Osteocyte (in vitro differentiated cells): ENCODE measurements at regions not wholly inside any gene's neighbourhood (a gene's known extent, or its start where the extent isn't known, plus 50 kb on each side); places are given as distances from the start of the nearest gene placed in this dataset.

Experiments
- DNase-seq: peaks from one replicate; pipeline ENCODE4 v3.0.0; 2021; ENCODE audit warnings: mixed read lengths; ENCODE audit not compliant: unreplicated experiment; ENCODE audit errors: extremely low spot score
- H3K27ac Mint-ChIP-seq: one replicate; pipeline ENCODE4 v1.8.0; 2021; ENCODE audit warnings: mild to moderate bottlenecking, mixed read lengths; ENCODE audit not compliant: unreplicated experiment
- H3K27me3 Mint-ChIP-seq: one replicate; pipeline ENCODE4 v1.8.0; 2021; ENCODE audit warnings: mixed read lengths; ENCODE audit not compliant: unreplicated experiment
- H3K36me3 Mint-ChIP-seq: one replicate; pipeline ENCODE4 v1.8.0; 2021; ENCODE audit warnings: mixed read lengths; ENCODE audit not compliant: unreplicated experiment
- H3K4me1 Mint-ChIP-seq: one replicate; pipeline ENCODE4 v1.8.0; 2021; ENCODE audit warnings: mixed read lengths; ENCODE audit not compliant: unreplicated experiment
- H3K4me3 Mint-ChIP-seq: one replicate; pipeline ENCODE4 v1.8.0; 2021; ENCODE audit warnings: mild to moderate bottlenecking, moderate library complexity, mixed read lengths; ENCODE audit not compliant: unreplicated experiment
- H3K9me3 Mint-ChIP-seq: one replicate; pipeline ENCODE4 v1.8.0; 2021; ENCODE audit warnings: mixed read lengths; ENCODE audit not compliant: unreplicated experiment
- CTCF ChIP-seq: fragments of 200-600 bp; sonication (generic); IDR thresholded peaks from 2 replicates; pipeline ENCODE4 v1.5.0; 2021; ENCODE audit warnings: antibody characterized with exemption, mild to moderate bottlenecking, moderate library complexity

DNA sequence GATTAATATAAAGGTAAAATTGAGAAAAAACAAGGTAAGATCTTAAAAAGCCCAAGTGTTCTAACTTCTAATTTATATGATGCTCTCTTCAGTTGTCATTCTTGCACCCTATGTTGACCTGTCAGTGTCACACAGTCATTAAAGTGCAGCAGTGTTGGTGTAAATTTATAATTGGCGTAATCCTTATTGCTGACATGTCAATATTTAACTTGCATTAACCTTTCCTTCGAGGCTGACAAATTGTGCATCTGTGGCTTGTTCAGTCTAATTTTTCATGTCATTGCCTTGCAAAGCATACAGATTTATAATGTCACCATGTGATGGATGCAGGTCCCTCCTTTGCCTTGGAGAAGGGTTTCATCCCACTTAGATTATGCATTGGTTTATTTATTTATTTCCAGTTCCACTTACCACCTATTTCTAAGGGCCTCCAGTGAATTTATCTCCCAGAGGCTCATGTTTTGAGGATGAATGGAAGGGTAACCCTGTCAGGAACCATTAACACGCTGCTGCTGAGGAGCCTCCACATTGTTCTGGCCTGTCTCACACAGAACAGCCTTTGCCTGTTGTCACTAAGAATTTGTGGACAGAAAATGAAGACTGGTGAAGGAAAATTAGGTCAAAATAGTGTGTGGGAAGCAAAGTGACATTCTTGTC, 1098.5 kb upstream of the LCORL start:
- Mint-ChIP-seq H3K27me3 (no peaks in the 10 kb centered on the region), H3K27ac (no peak overlapping the region)

DNA sequence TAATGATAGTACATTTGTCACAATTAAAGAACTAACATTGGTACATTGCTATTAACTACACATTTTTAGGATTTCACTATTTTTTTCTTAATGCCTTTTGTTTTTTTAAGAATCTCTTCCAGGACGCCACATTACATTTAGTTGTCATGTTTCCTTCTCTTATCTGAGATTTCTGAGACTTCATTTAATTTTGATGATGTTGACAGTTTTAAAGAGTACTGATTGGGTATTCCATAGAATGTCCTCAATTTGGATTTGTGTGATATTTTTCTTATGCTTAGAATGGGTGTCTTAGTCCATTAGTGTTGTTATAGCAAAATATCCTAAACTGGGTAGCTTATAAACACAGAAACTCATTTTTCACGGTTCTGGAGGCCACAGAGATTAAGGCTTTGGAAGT, 1095.5 kb upstream of the LCORL start:
- Mint-ChIP-seq H3K9me3 (no peaks in the 10 kb centered on the region), H3K27me3 (no peaks in the 10 kb centered on the region), H3K4me3 (no peak overlapping the region), H3K27ac (no peak overlapping the region), H3K4me1 (no peaks in the 10 kb centered on the region), H3K36me3 (no peaks in the 10 kb centered on the region)
- no peak for TF ChIP-seq CTCF
- no peak for DNase-seq

More for the DNA sequence above, 1098.5 kb upstream of the LCORL start:
- DNase-seq: no peak
- Mint-ChIP-seq H3K4me1 (no peaks in the 10 kb centered on the region), H3K36me3 (no peaks in the 10 kb centered on the region), H3K4me3 (no peak overlapping the region), H3K9me3 (no peaks in the 10 kb centered on the region)
- no peak for TF ChIP-seq CTCF

- H3K27me3 Mint-ChIP-seq: peaks cover 2% of the 10 kb centered on the region
- DNase-seq: no peak
- H3K36me3 Mint-ChIP-seq: no peaks in the 10 kb centered on the region
- no peak for TF ChIP-seq CTCF
- H3K4me1 Mint-ChIP-seq: no peaks in the 10 kb centered on the region
- no peaks in the 10 kb centered on the region for H3K9me3 Mint-ChIP-seq
- H3K4me3 Mint-ChIP-seq: no peak overlapping the region
- no peak overlapping the region for H3K27ac Mint-ChIP-seq
These were observed 1082.6 kb upstream of the LCORL start for GRCh38 chr4:19104176-19104575.

- Mint-ChIP-seq H3K9me3 (no peaks in the 10 kb centered on the region), H3K27me3 (peaks cover 16% of the 10 kb centered on the region), H3K4me3 (no peak overlapping the region), H3K4me1 (no peaks in the 10 kb centered on the region), H3K27ac (no peak overlapping the region), H3K36me3 (no peaks in the 10 kb centered on the region)
- no peak for DNase-seq
- TF ChIP-seq CTCF: no peak
These were observed 1074.0 kb upstream of the LCORL start for GRCh38 chr4:19095491-19096046.

DNA sequence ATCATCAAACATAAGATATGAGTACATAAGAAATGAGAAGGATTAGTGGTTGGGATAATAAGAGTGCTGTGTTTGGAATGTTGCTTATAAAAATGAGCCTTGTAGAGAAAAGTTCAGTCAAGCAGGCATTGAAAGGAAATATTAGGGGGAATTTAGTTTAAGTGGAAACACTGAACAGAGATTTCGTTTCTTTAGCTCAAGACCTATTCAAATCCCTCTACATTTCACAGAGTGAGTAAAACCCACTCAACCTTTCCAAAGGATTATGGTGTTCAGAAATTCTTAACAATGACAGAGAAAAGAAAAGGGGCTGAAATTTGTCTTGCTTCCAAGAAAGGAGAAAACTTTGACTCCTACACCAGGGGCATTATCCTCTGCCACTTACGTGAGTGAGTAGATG, 1072.4 kb upstream of the LCORL start:
- no peaks in the 10 kb centered on the region for H3K9me3 Mint-ChIP-seq
- no peaks in the 10 kb centered on the region for H3K4me1 Mint-ChIP-seq
- H3K27ac Mint-ChIP-seq: no peak overlapping the region
- DNase-seq: no peak
- H3K4me3 Mint-ChIP-seq: no peak overlapping the region
- TF ChIP-seq CTCF: no peak
- H3K27me3 Mint-ChIP-seq: peaks cover 15% of the 10 kb centered on the region
- H3K36me3 Mint-ChIP-seq: no peaks in the 10 kb centered on the region
